ENCODE measurements at regions not wholly inside any gene's neighbourhood (a gene's known extent, or its start where the extent isn't known, plus 50 kb on each side); places are given as distances from the start of the nearest gene placed in this dataset.

GRCh38 chr2:118678985-118679384, 168.5 kb downstream of the EN1 start:
- 50% methylated on average over 2 of the region's 2 CpGs for WGBS (ENCODE audit: low lambda C conversion rate)
- no peak overlapping the region for H2AFZ ChIP-seq (ENCODE audit: low read depth)
- no peak for TF ChIP-seq MXI1 (IDR thresholded peaks at IDR 0.05; ENCODE audit: low read depth, low read length)
- no peak for TF ChIP-seq RAD21 (IDR thresholded peaks at IDR 0.05; ENCODE audit: low read length)
- no peak for TF ChIP-seq MAX (IDR thresholded peaks at IDR 0.05; ENCODE audit: low read depth)
- no peak for TF ChIP-seq YY1 (IDR thresholded peaks at IDR 0.05; ENCODE audit: low read depth)
- TF ChIP-seq TEAD4 (IDR thresholded peaks at IDR 0.05; ENCODE audit: borderline replicate concordance, insufficient read depth): no peak
- TF ChIP-seq FOXM1 (IDR thresholded peaks at IDR 0.05; ENCODE audit: low read depth): no peak
- TF ChIP-seq EP300 (IDR thresholded peaks at IDR 0.05; ENCODE audit: borderline replicate concordance in 1 of 2, low read depth in 1 of 2, low read length in 1 of 2): no peak
- no peak for TF ChIP-seq PBX3 (IDR thresholded peaks at IDR 0.05)
- TF ChIP-seq CHD2 (IDR thresholded peaks at IDR 0.05; ENCODE audit: low read length, partially characterized antibody): no peak
- no peak for TF ChIP-seq TAF1 (IDR thresholded peaks at IDR 0.05; ENCODE audit: borderline replicate concordance, low read depth, low read length)
- TF ChIP-seq SIN3A (IDR thresholded peaks at IDR 0.05; ENCODE audit: borderline replicate concordance, low read depth, low read length): no peak
- no peak for TF ChIP-seq CTCF (IDR thresholded peaks at IDR 0.05)
- TF ChIP-seq ELF1 (IDR thresholded peaks at IDR 0.05): no peak
- no peak for TF ChIP-seq REST (IDR thresholded peaks at IDR 0.05; ENCODE audit: low read depth, low read length)
- TF ChIP-seq JUND (IDR thresholded peaks at IDR 0.05): no peak
- TF ChIP-seq RFX5 (IDR thresholded peaks at IDR 0.05; ENCODE audit: low read length): no peak
- no peak for TF ChIP-seq MEF2A (IDR thresholded peaks at IDR 0.05; ENCODE audit: borderline replicate concordance, low read depth)
- TF ChIP-seq RCOR1 (IDR thresholded peaks at IDR 0.05; ENCODE audit: low read length): no peak
- TF ChIP-seq SMC3 (IDR thresholded peaks at IDR 0.05; ENCODE audit: low read depth, low read length): no peak
- no peak for TF ChIP-seq EZH2phosphoT487 (IDR thresholded peaks at IDR 0.05; ENCODE audit: borderline replicate concordance, low read depth)
- no peak for DNase-seq
- H3K27me3 ChIP-seq (ENCODE audit: insufficient read depth): no peaks in the 10 kb centered on the region
- no peaks in the 10 kb centered on the region for H3K4me1 ChIP-seq (ENCODE audit: control insufficient read depth in 1 of 2, insufficient read depth in 2 of 2, low read depth in 1 of 2, low read length in 1 of 2)
- H3K4me3 ChIP-seq (ENCODE audit: low read depth in 2 of 2, low read length in 1 of 2): no peak overlapping the region
- H4K20me1 ChIP-seq (ENCODE audit: insufficient read depth): no peaks in the 10 kb centered on the region
- CTCF ChIA-PET: no interaction called here
- H3K9me3 ChIP-seq: no peaks in the 10 kb centered on the region
- no peak overlapping the region for H3K4me2 ChIP-seq
- no peak overlapping the region for H3K9ac ChIP-seq
- no peaks in the 10 kb centered on the region for H3K36me3 ChIP-seq (replicated peaks in 1 of 2; ENCODE audit: control insufficient read depth in 1 of 2, insufficient read depth in 2 of 2, low read length in 1 of 2)
- no peak overlapping the region for H3K27ac ChIP-seq (ENCODE audit: low read depth in 2 of 2, low read length in 1 of 2)
- H3K79me2 ChIP-seq (ENCODE audit: insufficient read depth): no peaks in the 10 kb centered on the region
- POLR2A ChIA-PET: no interaction called here
- H3K9me2 ChIP-seq: no peaks in the 10 kb centered on the region
- H3F3A ChIP-seq (replicated peaks; ENCODE audit: insufficient read depth): no peaks in the 10 kb centered on the region
